Dendritic cell treated with granulocyte-macrophage colony-stimulating factor and Interleukin-4, amounts not matched to agents 40 ng/mL and 50 ng/mL, for 4 days (primary cell): ENCODE measurements at regions not wholly inside any gene's neighbourhood (a gene's known extent, or its start where the extent isn't known, plus 50 kb on each side); places are given as distances from the start of the nearest gene placed in this dataset.

ENCODE experiments used
- H3K27ac Mint-ChIP-seq: one replicate; pipeline ENCODE4 v1.8.0; 2022; ENCODE audit warnings: mild to moderate bottlenecking, mixed read lengths
- H3K27me3 Mint-ChIP-seq: one replicate; pipeline ENCODE4 v1.8.0; 2022; ENCODE audit warnings: mild to moderate bottlenecking, mixed read lengths
- H3K36me3 Mint-ChIP-seq: one replicate; pipeline ENCODE4 v1.8.0; 2022; ENCODE audit warnings: low read depth, mixed read lengths
- H3K4me1 Mint-ChIP-seq: one replicate; pipeline ENCODE4 v1.8.0; 2022; ENCODE audit warnings: low read depth, mixed read lengths
- H3K4me3 Mint-ChIP-seq: one replicate; pipeline ENCODE4 v1.8.0; 2022; ENCODE audit warnings: mild to moderate bottlenecking, moderate library complexity, mixed read lengths
- H3K9me3 Mint-ChIP-seq: one replicate; pipeline ENCODE4 v1.8.0; 2022; ENCODE audit warnings: mixed read lengths
- intact Hi-C: fragments of 100-400 bp; cut with micrococcal nuclease; formaldehyde crosslinking; loops from one replicate; pipeline ENCODE4 v1.15.0; 2022

- intact Hi-C loops = no loop called here
Measured at GRCh38 chr6:14252271-14252850, 134.8 kb downstream of the CD83 start.

GRCh38 chr6:14254505-14254904, 136.9 kb downstream of the CD83 start:
- Mint-ChIP-seq H3K27me3 (peaks cover 1% of the 10 kb centered on the region), H3K36me3 (no peaks in the 10 kb centered on the region), H3K27ac (no peak overlapping the region), H3K4me1 (no peaks in the 10 kb centered on the region), H3K4me3 (no peak overlapping the region), H3K9me3 (no peaks in the 10 kb centered on the region)
- intact Hi-C loops = no loop called here

More at GRCh38 chr6:14252271-14252850, 134.8 kb downstream of the CD83 start:
- Mint-ChIP-seq H3K27me3 (peaks cover 1% of the 10 kb centered on the region), H3K4me3 (no peak overlapping the region), H3K4me1 (no peaks in the 10 kb centered on the region), H3K27ac (no peak overlapping the region), H3K36me3 (no peaks in the 10 kb centered on the region), H3K9me3 (no peaks in the 10 kb centered on the region)

- H3K36me3 Mint-ChIP-seq = no peaks in the 10 kb centered on the region
- H3K4me1 Mint-ChIP-seq = no peaks in the 10 kb centered on the region
Measured at GRCh38 chr6:14255916-14256315, 138.3 kb downstream of the CD83 start.

GRCh38 chr6:14258117-14258516, 140.5 kb downstream of the CD83 start:
- H3K27ac Mint-ChIP-seq = no peak overlapping the region
- no peaks in the 10 kb centered on the region for H3K36me3 Mint-ChIP-seq
- H3K9me3 Mint-ChIP-seq = peaks cover 12% of the 10 kb centered on the region
- H3K27me3 Mint-ChIP-seq = peaks cover 1% of the 10 kb centered on the region
- intact Hi-C loops = no loop called here
- H3K4me1 Mint-ChIP-seq = no peaks in the 10 kb centered on the region
- H3K4me3 Mint-ChIP-seq = no peak overlapping the region

More at GRCh38 chr6:14255916-14256315, 138.3 kb downstream of the CD83 start:
- Mint-ChIP-seq H3K4me3 (no peak overlapping the region), H3K27me3 (peaks cover 1% of the 10 kb centered on the region), H3K9me3 (peaks cover 5% of the 10 kb centered on the region), H3K27ac (no peak overlapping the region)
- intact Hi-C loops = no loop called here

GRCh38 chr6:14258695-14259593, 141.4 kb downstream of the CD83 start:
- Mint-ChIP-seq H3K36me3 (no peaks in the 10 kb centered on the region), H3K4me1 (no peaks in the 10 kb centered on the region), H3K27me3 (peaks cover 1% of the 10 kb centered on the region), H3K4me3 (no peak overlapping the region), H3K9me3 (peaks cover 13% of the 10 kb centered on the region), H3K27ac (no peak overlapping the region)
- intact Hi-C loops = no loop called here

GRCh38 chr6:14259594-14260152, 142.1 kb downstream of the CD83 start:
- Mint-ChIP-seq H3K9me3 (peaks cover 20% of the 10 kb centered on the region), H3K36me3 (no peaks in the 10 kb centered on the region), H3K4me3 (no peak overlapping the region), H3K4me1 (no peaks in the 10 kb centered on the region), H3K27me3 (peaks cover 1% of the 10 kb centered on the region), H3K27ac (no peak overlapping the region)
- intact Hi-C loops = no loop called here

- H3K27ac Mint-ChIP-seq = no peak overlapping the region
- no peaks in the 10 kb centered on the region for H3K36me3 Mint-ChIP-seq
- H3K4me3 Mint-ChIP-seq = no peak overlapping the region
- peaks cover 20% of the 10 kb centered on the region for H3K9me3 Mint-ChIP-seq
- H3K27me3 Mint-ChIP-seq = peaks cover 1% of the 10 kb centered on the region
- no peaks in the 10 kb centered on the region for H3K4me1 Mint-ChIP-seq
- intact Hi-C loops = no loop called here
Measured at GRCh38 chr6:14260839-14261238, 143.3 kb downstream of the CD83 start.

GRCh38 chr6:14263881-14264424, 146.4 kb downstream of the CD83 start:
- intact Hi-C loops = no loop called here
- Mint-ChIP-seq H3K36me3 (no peaks in the 10 kb centered on the region), H3K27me3 (no peaks in the 10 kb centered on the region), H3K4me1 (no peaks in the 10 kb centered on the region), H3K9me3 (peaks cover 20% of the 10 kb centered on the region), H3K4me3 (no peak overlapping the region), H3K27ac (no peak overlapping the region)

- intact Hi-C loops = no loop called here
- Mint-ChIP-seq H3K27me3 (peaks cover 2% of the 10 kb centered on the region), H3K9me3 (peaks cover 20% of the 10 kb centered on the region), H3K27ac (no peak overlapping the region), H3K36me3 (no peaks in the 10 kb centered on the region), H3K4me3 (no peak overlapping the region), H3K4me1 (peaks cover 6% of the 10 kb centered on the region)
Measured at GRCh38 chr6:14265049-14266021, 147.8 kb downstream of the CD83 start.

GRCh38 chr6:14266266-14266665, 148.7 kb downstream of the CD83 start:
- intact Hi-C loops = no loop called here
- Mint-ChIP-seq H3K4me3 (no peak overlapping the region), H3K4me1 (peaks cover 13% of the 10 kb centered on the region), H3K36me3 (no peaks in the 10 kb centered on the region), H3K27ac (no peak overlapping the region), H3K9me3 (peaks cover 12% of the 10 kb centered on the region), H3K27me3 (peaks cover 2% of the 10 kb centered on the region)

GRCh38 chr6:14267885-14268660, 150.5 kb downstream of the CD83 start:
- Mint-ChIP-seq H3K4me3 (no peak overlapping the region), H3K27me3 (peaks cover 2% of the 10 kb centered on the region), H3K4me1 (peaks cover 27% of the 10 kb centered on the region), H3K9me3 (peaks cover 9% of the 10 kb centered on the region), H3K36me3 (no peaks in the 10 kb centered on the region), H3K27ac (no peak overlapping the region)
- intact Hi-C loops = no loop called here

GRCh38 chr6:14269436-14269835, 151.9 kb downstream of the CD83 start:
- no peaks in the 10 kb centered on the region for H3K36me3 Mint-ChIP-seq
- peaks cover 40% of the 10 kb centered on the region for H3K4me1 Mint-ChIP-seq
- peaks cover 9% of the 10 kb centered on the region for H3K27me3 Mint-ChIP-seq
- H3K27ac Mint-ChIP-seq = no peak overlapping the region
- peaks cover 3% of the 10 kb centered on the region for H3K9me3 Mint-ChIP-seq
- intact Hi-C loops = no loop called here
- no peak overlapping the region for H3K4me3 Mint-ChIP-seq
